ENCODE measurements at regions not wholly inside any gene's neighbourhood (a gene's known extent, or its start where the extent isn't known, plus 50 kb on each side); places are given as distances from the start of the nearest gene placed in this dataset.

DNA sequence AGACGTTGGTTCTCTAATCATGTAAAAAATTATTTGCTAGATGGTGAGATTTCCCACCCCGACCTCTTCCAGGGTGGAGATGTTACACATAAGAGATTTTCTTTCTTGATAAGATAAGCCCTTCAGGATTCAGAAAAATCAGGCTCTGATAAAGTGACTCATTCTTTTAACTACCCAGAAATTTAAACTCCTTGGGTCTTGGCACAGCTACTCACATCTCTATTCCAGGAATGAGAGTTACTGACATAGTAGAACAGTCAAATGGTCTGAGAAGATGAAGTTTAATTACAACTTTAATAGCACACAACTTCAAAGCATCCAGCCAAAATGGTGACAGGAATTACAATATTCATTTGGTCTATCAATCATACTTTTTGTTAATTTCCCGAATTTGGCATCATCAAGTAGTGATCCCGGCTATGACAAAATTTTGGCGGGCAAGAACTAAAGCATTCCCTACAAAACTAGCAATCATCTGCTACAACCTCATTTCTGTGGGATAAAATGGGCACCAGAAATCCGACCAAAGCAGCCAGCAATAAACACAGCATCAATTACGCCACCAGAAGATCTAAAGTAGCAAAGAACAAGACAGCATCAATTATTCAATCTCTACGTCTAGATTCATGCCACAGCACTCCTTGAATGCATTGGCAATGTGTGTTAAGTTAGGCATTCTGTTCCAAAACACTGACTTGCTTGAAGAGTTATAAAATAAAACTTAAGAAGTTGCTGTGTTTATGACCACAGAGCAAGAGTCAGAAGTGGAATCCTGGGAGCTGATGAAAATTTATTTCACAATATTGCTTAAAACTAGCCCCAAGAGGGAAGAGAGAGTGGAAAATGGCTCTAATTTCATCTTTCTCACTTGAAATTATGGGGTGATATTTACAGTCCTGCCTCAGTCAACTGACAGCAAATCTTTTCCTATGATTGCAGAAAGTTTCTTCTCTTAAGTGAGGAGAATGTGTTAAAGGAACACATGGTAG is 565.7 kb upstream of the ANKRD30A start:
- Histone ChIP-seq H3K27me3 (ENCODE audit: control insufficient read depth, insufficient read depth, low read length) (no peaks in the 10 kb centered on the region), H3K4me3 (ENCODE audit: low read depth, low read length) (no peak overlapping the region), H3K36me3 (ENCODE audit: control insufficient read depth, insufficient read depth, low read length) (no peaks in the 10 kb centered on the region)
- no peak for TF ChIP-seq CTCF (IDR thresholded peaks at IDR 0.05; ENCODE audit: insufficient read depth, low read length, poor library complexity, severe bottlenecking)
- DNase-seq (ENCODE audit: low read depth): no peak

DNA sequence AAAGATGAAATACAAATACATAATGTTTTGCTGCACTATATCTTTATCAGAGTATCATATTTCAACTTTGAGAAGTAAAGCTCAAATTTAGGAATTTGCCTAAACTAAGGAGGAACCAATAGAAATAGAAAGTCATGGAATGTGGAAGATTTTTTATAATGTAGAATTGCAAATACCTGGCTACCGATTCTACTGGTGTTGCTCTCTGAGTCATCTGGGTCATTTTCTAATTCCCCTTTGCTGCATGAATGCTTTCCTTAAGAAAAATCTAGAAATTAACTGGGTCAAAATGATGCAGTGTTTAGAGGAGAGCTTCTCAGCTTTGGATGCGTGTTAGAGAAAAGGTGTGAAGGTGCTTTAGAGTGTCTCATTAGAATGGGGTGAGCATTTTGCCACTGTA is 568.9 kb upstream of the ANKRD30A start:
- H3K27me3 ChIP-seq (ENCODE audit: control insufficient read depth, insufficient read depth, low read length): no peaks in the 10 kb centered on the region
- DNase-seq (ENCODE audit: low read depth): no peak
- no peaks in the 10 kb centered on the region for H3K36me3 ChIP-seq (ENCODE audit: control insufficient read depth, insufficient read depth, low read length)
- H3K4me3 ChIP-seq (ENCODE audit: low read depth, low read length): no peak overlapping the region
- no peak for TF ChIP-seq CTCF (IDR thresholded peaks at IDR 0.05; ENCODE audit: insufficient read depth, low read length, poor library complexity, severe bottlenecking)

GRCh38 chr10:36555036-36555435 is 570.4 kb upstream of the ANKRD30A start:
- TF ChIP-seq CTCF (IDR thresholded peaks at IDR 0.05; ENCODE audit: insufficient read depth, low read length, poor library complexity, severe bottlenecking): no peak
- Histone ChIP-seq H3K4me3 (ENCODE audit: low read depth, low read length) (no peak overlapping the region), H3K27me3 (ENCODE audit: control insufficient read depth, insufficient read depth, low read length) (no peaks in the 10 kb centered on the region), H3K36me3 (ENCODE audit: control insufficient read depth, insufficient read depth, low read length) (no peaks in the 10 kb centered on the region)
- DNase-seq (ENCODE audit: low read depth): no peak

DNA sequence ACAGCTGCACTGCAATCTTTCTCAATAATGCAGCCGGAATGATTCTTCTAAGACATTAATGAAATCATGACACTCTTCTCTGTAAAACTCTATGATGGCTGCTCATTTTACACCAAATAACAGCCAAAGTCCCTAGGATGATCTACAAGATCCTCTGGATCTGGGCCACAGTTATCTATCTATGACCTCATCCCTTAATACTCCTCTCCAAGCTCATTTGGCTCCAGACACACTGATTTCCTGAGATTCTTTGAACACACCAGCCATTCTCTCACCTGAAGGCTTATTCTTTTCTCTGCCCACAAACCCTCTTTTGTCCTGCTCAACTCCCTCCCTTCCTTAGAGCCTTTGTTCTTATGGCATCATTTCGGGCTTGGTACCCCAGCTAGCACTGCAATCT is 577.4 kb upstream of the ANKRD30A start:
- DNase-seq (ENCODE audit: low read depth): no peak
- H3K36me3 ChIP-seq (ENCODE audit: control insufficient read depth, insufficient read depth, low read length): no peaks in the 10 kb centered on the region
- H3K4me3 ChIP-seq (ENCODE audit: low read depth, low read length): no peak overlapping the region
- H3K27me3 ChIP-seq (ENCODE audit: control insufficient read depth, insufficient read depth, low read length): no peaks in the 10 kb centered on the region
- no peak for TF ChIP-seq CTCF (IDR thresholded peaks at IDR 0.05; ENCODE audit: insufficient read depth, low read length, poor library complexity, severe bottlenecking)

- DNase-seq (ENCODE audit: low read depth): no peak
- Histone ChIP-seq H3K36me3 (ENCODE audit: control insufficient read depth, insufficient read depth, low read length) (no peaks in the 10 kb centered on the region), H3K27me3 (ENCODE audit: control insufficient read depth, insufficient read depth, low read length) (no peaks in the 10 kb centered on the region), H3K4me3 (ENCODE audit: low read depth, low read length) (no peak overlapping the region)
- TF ChIP-seq CTCF (IDR thresholded peaks at IDR 0.05; ENCODE audit: insufficient read depth, low read length, poor library complexity, severe bottlenecking): no peak
These were observed 582.9 kb upstream of the ANKRD30A start for GRCh38 chr10:36542493-36542892.

Data from kidney epithelial cell (primary cell).